Bone marrow (tissue), 2 donors: ENCODE measurements at regions not wholly inside any gene's neighbourhood (a gene's known extent, or its start where the extent isn't known, plus 50 kb on each side); places are given as distances from the start of the nearest gene placed in this dataset.
"Not testable (repeated sequence)": the region's sequence is repeated elsewhere in the genome, so short reads cannot be mapped to it uniquely, and the experiment has no call there.

ENCODE experiments used
- DNase-seq, 2 donors: peaks; one replicate each; lab custom pipeline; 2025; lab: John Stamatoyannopoulos, UW

DNA sequence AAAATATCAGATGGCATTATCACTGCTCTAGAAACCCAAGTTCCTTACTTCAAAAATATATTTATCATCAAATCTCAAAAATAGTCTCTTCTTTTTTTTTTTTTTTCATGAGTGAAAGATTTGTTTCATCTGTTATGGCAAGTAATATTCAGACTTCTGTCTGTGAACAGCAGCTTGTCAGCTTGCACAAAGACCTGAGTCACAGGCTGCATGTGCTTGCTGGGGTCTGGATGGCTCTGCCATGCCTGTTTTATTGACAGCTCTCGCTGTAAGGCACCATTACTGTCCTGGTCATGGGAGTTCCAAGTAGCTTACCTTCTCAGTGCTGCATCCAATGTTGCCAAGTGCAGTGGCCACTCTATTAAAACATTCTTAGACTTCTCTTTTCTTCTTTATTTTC lies 456.4 kb downstream of the GADD45G start:
- no peak for DNase-seq

DNA sequence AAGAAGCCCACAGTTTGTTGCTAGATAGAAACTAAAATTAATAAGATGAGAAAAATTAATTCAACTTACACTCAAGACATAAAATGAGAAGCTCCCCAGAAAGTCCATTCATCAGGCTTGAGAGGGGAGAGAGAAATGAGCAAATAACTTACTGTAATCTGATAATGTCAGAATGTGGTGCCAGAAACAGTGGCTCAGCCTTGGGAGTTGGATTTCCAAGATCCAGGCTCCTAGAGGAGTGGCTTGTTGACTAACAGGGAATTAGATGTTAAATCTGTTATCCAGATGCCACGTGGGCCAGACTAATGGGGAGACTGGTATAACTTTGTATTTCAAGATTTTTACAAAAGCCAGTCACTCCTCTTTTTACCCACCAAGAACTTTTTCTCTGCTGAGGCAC lies 458.2 kb downstream of the GADD45G start:
- no peak for DNase-seq

DNA sequence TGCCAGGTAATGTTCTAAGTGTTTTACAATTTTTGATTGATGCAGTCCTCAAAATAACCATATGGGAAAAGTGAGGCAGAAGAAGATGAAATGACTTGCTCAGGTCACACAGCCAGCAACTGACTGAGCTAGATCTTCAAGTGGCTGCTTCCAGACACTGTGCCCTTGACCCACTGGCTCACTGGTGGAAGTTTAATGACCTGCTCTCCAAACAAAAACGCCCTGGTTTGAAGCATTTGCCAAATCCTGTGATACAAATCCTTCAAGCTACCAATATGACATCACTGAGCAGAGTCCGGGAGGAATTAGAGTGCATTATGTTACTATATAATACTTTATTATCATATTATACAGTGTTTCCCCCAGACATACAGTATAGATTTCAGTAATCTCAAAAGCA lies 459.4 kb downstream of the GADD45G start:
- no peak for DNase-seq

DNA sequence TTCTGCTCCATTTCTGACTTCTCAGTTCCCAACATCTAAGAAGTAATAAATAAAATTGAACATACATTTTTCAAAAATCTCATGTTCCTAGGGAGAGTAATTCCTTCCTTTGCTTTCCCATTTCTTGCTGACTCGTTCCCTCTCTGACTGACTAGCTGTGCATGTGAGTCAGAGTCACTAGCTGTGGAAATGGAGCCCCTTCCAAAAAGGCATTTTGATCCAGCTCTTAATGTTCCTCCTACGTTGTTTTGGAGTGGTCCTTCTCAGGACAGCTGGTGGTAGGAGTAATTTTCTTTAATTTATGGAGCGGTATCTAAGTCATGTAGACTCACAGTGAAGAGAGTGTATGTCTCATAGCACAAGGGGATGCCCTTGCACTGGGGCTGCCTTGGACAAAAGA lies 460.2 kb downstream of the GADD45G start:
- DNase-seq: no peak

- DNase-seq: no peak
These were observed 461.0 kb downstream of the GADD45G start for GRCh38 chr9:90065851-90066250.

GRCh38 chr9:90069085-90069484 lies 464.3 kb downstream of the GADD45G start:
- no peak for DNase-seq

DNA sequence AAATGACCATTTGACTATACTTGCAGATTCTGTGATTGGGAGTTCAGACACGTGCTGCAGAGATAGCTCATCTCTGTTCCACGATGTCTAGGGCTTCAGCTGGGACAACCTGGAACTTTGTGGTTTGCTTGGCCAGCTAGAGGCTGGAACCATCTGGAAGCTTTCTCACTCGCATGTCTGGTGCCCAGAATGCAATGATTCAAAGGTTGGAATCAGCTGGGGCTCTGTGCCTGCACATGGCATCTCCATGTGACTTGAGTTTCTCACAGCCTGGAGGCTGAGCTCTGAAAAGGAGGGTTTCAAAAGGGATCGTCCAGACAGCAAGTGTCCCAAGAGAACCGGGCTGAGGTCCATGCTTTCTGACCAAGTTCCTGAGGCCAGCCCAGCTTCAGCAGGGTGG lies 465.2 kb downstream of the GADD45G start:
- DNase-seq: no peak

DNA sequence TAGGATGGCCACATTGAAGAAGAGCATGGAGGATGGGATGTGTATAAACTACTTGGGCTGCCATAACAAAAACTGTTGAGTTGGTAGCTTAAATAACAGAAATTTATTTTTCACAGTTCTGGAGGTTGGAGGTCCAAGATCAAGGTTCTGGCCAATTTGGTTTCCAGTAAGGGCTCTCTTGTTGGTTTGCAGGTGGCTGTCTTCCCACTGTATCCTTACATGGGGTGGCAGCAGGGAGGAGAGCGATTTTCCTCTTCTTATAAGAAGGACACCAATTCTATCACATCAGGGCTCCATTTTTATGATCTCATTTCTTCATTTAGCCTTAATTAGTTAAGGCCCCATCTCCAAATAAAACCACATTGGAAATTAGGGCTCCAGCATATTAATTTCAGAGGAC lies 465.7 kb downstream of the GADD45G start:
- no peak for DNase-seq

DNA sequence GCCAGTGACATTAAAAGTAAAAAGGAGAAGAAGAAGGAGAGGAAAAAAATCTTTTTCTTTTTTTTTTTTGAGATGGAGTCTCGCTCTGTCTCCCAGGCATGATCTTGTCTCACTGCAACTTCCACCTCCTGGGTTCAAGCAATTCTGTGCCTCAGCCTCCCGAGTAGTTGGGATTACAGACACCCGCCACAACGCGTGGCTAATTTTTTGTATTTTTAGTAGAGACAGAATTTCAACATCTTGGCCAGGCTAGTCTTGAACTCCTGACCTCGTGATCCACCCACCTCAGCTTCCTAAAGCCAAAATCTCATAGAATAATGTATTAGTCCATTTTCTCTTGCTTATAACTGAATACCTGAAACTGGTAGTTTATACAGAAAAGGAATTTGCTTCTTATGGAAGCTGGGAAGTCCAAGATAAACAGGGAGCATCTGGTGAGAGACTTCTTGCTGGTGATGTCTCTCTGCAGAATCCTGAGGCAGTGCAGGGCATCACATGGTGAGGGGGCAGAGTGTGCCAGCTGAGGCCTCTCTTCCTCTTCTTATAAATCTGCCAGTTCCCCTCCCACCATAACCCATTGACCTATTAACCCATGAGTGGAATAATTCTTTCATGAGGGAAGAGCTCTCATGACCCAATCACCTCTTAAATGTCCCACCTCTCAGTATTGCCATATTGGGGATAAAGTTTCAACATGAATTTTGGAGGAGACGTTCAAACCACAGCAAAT lies 466.3 kb downstream of the GADD45G start:
- DNase-seq: no peak

DNA sequence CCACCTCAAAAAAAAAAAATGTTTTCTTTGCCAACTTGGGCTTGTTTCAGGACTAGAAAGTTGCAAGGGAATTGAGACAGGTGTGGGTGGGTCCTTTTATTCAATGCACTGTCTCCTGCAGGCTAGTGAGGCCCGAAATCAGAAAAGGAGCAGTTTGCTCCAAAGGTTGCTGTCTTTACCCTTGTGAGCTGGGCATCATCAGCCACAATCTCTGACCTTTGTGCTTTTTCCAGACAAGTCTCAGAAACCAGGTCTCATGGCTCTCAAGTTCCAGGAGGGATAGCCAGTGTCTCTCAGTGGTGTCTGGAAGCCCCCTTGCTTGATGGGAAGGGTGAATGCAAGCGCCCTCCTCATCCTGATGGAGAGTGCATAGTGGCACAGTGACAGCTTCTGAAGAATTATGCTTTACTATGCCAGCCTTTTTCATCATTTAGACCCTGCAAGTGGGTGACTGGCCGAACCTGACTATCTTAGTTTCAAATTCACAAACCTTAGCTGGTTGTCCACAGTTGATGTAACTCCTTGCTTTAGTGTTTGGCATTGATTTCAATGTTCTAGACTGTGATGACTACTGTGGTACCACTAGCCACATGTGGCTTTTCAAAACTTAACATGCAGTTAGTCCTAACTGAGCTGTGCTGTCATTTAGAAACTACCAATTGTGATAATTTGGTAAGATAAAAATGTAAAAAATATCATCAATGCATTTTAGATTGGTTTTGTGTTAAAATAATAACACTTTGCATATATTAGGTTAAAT lies 468.6 kb downstream of the GADD45G start:
- no peak for DNase-seq

DNA sequence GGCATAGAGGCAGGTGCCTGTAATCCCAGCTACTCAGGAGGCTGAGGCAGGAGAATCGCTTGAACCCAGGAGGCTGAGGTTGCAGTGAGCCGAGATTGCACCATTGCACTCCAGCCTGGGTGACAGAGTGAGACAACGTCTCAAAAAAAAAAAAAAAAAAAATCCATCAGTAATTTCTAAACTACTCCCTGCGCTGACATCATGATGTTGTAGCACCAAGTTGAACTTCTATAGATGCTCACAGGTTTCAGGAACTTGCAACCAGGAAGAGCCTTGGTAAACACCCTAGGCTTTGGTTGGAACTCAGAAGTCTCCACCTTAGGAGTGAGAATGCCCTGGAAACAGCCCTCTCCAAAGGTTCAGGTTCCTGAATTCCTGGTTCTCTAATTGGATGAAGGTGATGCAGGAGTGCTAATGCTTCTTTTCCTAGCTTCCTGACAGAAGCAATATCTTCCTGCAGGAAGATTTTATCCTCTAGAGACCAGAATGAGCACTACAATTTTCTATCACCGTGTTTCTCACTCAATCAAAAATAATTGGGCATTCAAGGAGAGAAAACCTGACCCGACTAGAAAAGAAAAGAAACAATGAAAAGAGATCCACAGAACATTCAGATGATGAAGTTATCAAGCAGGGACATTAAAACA lies 469.6 kb downstream of the GADD45G start:
- DNase-seq: no peak

DNA sequence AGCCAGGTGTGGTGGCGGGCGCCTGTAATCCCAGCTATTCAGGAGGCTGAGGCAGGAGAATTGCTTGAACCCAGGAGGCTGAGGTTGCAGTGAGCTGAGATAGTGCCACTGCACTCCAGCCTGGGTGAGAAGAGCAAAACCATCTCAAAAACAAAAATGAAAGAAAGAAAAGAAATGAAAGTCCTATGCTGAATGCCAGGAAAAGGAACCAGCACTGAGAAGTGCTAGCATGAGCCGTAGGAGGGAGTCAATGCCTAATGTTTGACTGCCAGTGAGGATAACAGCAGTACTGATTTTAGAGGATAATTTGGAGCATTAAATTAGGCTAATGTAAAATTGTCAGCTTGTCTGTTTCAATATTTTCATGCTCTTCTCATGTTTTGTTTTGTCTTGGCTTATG lies 472.8 kb downstream of the GADD45G start:
- not testable (repeated sequence) for DNase-seq

DNA sequence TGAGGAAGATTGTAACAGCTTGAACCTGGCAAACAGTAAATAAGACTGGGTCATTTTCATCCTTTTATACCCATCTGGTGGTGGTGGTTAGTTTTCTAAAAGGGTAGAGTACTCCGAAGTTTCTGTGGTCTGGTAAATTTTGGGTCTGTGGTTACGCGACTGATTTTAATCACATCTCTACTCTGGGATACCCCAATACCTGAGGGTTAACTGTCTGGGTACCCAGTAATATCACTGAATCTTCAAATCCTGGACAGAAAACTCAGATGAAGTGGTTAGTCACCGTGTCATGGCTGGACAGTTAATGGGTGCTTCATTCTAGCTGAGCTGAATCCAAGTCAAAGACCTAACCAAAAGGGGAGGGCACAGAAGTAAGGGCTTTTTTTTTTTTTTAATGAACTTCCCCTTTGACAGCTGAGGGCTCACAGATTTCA lies 474.2 kb downstream of the GADD45G start:
- no peak for DNase-seq

DNA sequence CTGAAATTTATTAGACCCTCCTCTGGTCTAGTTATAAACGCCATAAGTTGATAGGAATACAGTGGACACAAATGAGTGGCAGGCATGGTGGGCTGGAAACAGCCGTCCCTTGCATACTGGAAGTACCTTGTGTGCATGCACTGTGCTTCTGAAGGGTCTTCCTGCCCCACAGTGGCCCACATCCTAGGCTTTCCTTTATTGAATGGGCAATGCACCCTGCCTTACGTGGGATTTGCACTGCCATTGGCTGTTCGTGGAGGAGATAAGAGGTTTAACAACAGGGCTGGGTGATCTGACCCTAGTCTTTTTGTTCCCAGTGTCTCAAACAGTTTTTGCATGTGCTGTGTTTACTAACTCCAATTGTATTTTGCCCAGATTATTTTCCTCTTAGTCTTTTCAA lies 480.8 kb downstream of the GADD45G start:
- no peak for DNase-seq

DNA sequence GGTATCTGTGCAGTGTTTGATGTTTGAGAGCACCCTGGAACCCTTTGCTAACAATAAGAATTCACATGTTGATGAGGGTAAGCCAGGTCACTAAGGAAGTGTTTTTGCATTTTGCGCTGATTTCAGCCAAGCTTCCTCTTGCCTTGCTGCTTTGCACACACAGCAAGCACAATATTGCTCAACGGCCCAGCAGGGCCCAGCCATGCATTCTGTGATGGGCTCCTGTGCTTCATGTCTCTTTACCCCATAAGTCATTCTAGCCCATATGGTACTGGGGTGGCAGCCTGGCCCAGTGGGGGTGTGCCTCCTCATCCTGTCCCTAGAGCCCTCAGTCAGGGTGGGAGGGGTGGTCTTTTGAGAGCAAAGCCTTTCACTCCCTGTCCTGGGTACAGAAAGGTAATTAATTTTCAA lies 481.3 kb downstream of the GADD45G start:
- no peak for DNase-seq

DNA sequence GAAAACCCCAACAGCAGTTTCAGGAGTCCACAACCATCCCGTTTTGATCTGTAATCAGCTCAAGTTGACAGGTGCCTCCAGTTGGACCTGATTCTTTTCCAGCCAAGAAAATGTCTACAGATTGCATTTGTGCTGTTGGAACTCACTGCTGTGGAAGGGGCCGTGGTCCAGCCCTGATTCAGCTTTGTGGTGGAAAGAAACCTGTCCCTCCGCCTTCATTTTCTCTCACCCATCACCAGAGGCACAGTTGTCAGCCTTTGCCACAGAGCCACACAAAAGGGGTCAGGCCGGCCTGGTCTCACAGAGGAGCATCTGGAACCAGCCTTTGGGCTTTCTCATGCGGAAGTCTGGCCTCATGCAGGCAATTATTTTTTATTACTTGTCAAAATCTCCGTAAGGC lies 483.6 kb downstream of the GADD45G start:
- DNase-seq: no peak

DNA sequence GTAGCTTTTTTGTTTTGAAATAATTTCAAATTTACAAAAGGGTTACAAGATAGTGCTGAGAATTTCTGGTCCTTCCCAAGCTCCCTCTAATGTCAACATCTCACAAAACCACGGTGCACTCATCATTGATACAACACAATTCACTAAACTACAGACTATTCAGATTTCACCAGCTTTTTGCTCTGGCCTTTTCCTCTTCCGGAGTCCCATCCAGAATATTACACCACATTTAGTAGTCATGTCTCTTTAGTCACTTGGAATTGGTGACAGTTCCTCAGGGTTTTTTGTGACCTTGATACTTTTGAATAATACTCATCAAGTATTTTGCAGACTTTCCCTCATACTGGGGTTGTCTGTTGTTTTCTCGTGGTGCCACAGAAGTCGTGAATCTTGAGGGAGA lies 484.0 kb downstream of the GADD45G start:
- no peak for DNase-seq

DNA sequence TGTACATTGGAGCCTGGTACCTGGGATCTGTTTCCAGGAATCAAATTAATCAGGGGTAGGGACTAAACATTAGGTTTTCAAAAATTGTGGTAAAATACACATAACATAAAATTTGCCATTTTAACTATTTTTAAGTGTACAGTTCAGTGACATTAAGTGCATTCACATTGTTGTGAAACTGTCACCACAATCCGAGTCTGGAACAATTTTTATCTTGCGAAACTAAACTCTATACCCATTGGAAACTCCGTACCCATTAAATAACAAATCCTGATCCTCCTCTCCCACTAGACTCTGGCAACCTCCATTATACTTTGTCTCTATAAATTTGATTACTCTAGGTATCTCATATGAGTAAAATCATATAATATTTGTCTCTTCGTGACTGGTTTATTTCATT lies 486.2 kb downstream of the GADD45G start:
- DNase-seq: no peak

DNA sequence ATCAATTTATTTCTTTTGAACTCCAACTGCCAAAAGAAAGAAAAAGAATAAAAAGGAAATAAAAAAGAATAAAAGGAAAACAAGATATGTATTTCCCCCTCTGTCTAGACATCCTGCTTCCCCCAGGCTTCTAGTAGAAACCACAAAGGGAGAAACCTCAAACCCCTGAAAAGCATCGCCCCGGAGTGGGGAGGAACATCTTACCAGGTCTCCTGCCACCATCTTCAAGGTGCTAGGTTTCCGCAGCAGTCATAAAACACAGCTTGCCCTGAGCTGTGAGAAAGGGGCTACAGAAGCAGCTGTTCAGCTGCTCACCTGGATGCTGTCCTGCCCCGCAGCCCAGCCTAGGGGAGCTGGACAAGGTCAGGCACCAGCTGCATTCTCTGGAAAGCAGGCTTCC lies 487.7 kb downstream of the GADD45G start:
- no peak for DNase-seq

- DNase-seq: no peak
These were observed 490.9 kb downstream of the GADD45G start for GRCh38 chr9:90095682-90096081.

DNA sequence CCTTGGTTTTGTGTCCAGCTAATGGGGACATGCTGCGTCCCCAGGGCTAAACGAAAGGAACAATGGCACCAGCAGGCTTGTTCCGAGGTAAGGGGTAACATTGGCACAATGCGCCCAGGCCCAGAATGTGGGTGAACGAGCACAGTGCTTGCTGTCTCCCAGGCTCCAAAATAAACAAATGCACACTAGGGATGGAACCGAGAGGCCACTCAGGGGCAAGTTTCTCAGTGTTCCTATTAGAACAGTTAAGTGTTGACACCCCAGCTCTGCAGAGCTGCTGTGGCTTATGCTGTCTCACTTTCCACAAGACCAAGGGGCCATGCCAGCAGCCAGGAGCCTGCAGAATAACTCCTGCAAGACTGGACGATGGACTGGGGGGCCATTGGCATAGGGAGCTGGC lies 492.4 kb downstream of the GADD45G start:
- DNase-seq: no peak

DNA sequence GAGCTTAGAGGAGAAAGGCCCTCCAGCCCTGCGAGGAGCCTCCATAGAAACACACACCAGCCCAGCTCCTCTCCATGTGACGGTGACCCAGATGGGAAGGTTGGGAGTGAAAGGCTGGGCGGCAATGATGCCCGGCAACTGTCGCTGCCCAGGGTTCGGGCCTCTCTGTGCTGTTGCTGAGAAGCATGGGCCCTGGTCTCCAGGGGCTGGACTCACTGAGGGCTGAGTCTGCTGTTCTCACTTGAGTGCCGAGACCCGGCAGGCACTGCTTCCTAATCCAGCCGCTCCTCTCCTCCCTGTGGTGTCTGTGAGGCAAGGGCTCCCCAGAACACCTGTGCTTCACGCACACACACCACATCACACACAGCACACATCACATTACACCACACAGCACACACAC lies 493.6 kb downstream of the GADD45G start:
- no peak for DNase-seq

- DNase-seq: no peak
These were observed 494.6 kb downstream of the GADD45G start for GRCh38 chr9:90099262-90099963.
